T-helper 2 cell treated with Interferon-gamma antibody and Interleukin-4, amounts not matched to agents 5 μg/mL and 100 μg/mL, for 36 hours (primary cell): ENCODE measurements at regions not wholly inside any gene's neighbourhood (a gene's known extent, or its start where the extent isn't known, plus 50 kb on each side); places are given as distances from the start of the nearest gene placed in this dataset.

Experiments
- DNase-seq: peaks from one replicate; pipeline ENCODE4 v3.0.0; 2021; ENCODE audit warnings: low spot score
- H3K27ac Mint-ChIP-seq: one replicate; pipeline ENCODE4 v1.8.0; 2021; ENCODE audit warnings: mild to moderate bottlenecking, mixed read lengths
- H3K27me3 Mint-ChIP-seq: one replicate; pipeline ENCODE4 v1.8.0; 2021; ENCODE audit warnings: low read depth, mixed read lengths
- H3K36me3 Mint-ChIP-seq: one replicate; pipeline ENCODE4 v1.8.0; 2021; ENCODE audit warnings: low read depth, mixed read lengths
- H3K4me1 Mint-ChIP-seq: one replicate; pipeline ENCODE4 v1.8.0; 2021; ENCODE audit warnings: low read depth, mixed read lengths
- H3K4me3 Mint-ChIP-seq: one replicate; pipeline ENCODE4 v1.8.0; 2022; ENCODE audit warnings: mild to moderate bottlenecking, moderate library complexity, mixed read lengths
- H3K9me3 Mint-ChIP-seq: one replicate; pipeline ENCODE4 v1.8.0; 2021; ENCODE audit warnings: mixed read lengths

DNA sequence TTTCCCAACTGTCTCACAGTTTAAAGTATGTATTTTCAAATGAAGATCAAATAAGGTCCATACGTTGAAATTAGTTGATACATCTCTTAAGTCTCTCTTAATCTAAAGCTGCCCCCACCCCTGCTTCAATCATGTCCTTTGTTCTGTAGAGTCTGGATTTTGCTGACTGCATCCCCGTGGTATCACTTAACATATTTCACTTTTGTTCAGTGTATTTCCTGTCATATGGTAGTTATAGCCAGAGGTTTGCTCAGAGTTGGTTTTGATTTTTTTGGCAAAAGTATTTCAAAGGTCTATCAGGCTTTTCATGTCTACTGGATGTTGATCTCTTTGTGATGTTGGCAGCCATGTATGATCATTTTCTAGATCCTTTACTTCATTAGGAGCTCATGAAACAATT is 54.4 kb upstream of the ARID5B start:
- no peaks in the 10 kb centered on the region for H3K27me3 Mint-ChIP-seq

DNA sequence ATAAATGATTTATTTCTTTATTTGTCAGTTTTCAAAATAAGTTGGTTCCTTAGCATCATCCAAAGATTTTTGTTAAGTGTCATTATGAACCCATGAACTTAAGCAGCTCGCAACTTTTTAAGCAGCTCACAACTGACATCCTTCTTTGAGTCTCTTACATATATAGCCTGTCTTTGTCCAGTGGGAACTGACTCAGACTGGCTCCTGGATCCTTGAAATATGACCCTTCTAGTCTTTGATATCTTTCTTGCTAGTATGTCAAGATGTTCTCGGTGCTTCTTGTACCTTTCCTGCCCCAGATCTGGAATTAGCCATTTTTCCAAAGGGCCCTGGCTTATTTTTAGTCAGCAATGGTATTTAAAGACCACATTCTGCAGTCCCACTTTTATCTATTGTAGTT is 53.9 kb upstream of the ARID5B start:
- H3K27me3 Mint-ChIP-seq, result peaks cover 2% of the 10 kb centered on the region
- no peaks in the 10 kb centered on the region for H3K9me3 Mint-ChIP-seq
- no peak overlapping the region for H3K27ac Mint-ChIP-seq
- H3K36me3 Mint-ChIP-seq, result no peaks in the 10 kb centered on the region
- peaks cover 15% of the 10 kb centered on the region for H3K4me1 Mint-ChIP-seq
- H3K4me3 Mint-ChIP-seq, result no peak overlapping the region
- no peak for DNase-seq

More for the DNA sequence above, 54.4 kb upstream of the ARID5B start:
- no peak for DNase-seq
- peaks cover 15% of the 10 kb centered on the region for H3K4me1 Mint-ChIP-seq
- H3K27ac Mint-ChIP-seq, result no peak overlapping the region
- H3K4me3 Mint-ChIP-seq, result no peak overlapping the region
- no peaks in the 10 kb centered on the region for H3K9me3 Mint-ChIP-seq
- H3K36me3 Mint-ChIP-seq, result no peaks in the 10 kb centered on the region

DNA sequence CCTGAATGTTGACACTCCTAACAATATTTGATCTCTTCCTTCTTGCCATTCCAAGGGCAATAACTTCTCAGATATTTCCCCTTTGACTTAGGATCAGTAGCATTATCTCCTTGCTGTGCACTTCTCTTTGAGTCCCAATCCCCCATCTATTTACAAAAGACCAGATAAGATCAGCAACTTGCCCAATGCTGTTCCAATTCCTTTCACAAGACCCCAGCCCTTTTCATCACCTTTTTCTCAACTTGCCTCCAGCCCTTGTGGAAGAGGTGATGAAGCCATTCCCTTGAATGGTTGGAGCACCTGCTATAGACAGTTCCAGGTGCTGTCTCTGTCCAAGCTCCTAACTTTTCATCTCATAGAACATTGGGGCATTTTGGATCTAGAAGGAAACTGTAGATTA is 51.1 kb upstream of the ARID5B start:
- Mint-ChIP-seq H3K4me3 (no peak overlapping the region), H3K9me3 (no peaks in the 10 kb centered on the region), H3K27me3 (peaks cover 2% of the 10 kb centered on the region), H3K27ac (no peak overlapping the region), H3K4me1 (peaks cover 11% of the 10 kb centered on the region), H3K36me3 (no peaks in the 10 kb centered on the region)
- no peak for DNase-seq
